Activated CD8-positive, alpha-beta memory T cell treated with anti-CD3 and anti-CD28 coated beads, Interleukin-2, amount 50 U/mL, for 48 hours (primary cell): ENCODE measurements at regions not wholly inside any gene's neighbourhood (a gene's known extent, or its start where the extent isn't known, plus 50 kb on each side); places are given as distances from the start of the nearest gene placed in this dataset.

Experiments used
- DNase-seq: peaks from one replicate; pipeline ENCODE4 v3.0.0-alpha.2; 2020

- no peak for DNase-seq
Observed at GRCh38 chr7:35384761-35385700, 131.1 kb upstream of the TBX20 start.

- DNase-seq, result no peak
Observed at GRCh38 chr7:35380739-35381224, 126.9 kb upstream of the TBX20 start.

GRCh38 chr7:35379481-35379880 is 125.6 kb upstream of the TBX20 start:
- DNase-seq, result no peak

GRCh38 chr7:35375516-35375915 is 121.6 kb upstream of the TBX20 start:
- DNase-seq, result no peak

GRCh38 chr7:35374858-35375257 is 121.0 kb upstream of the TBX20 start:
- DNase-seq, result no peak

- DNase-seq, result no peak
Observed at GRCh38 chr7:35371221-35371620, 117.3 kb upstream of the TBX20 start.

GRCh38 chr7:35370687-35371086 is 116.8 kb upstream of the TBX20 start:
- DNase-seq, result no peak

GRCh38 chr7:35366167-35367155 is 112.6 kb upstream of the TBX20 start:
- DNase-seq, result no peak

GRCh38 chr7:35365523-35365922 is 111.6 kb upstream of the TBX20 start:
- no peak for DNase-seq

GRCh38 chr7:35362341-35362740 is 108.4 kb upstream of the TBX20 start:
- DNase-seq, result no peak

GRCh38 chr7:35359423-35359822 is 105.5 kb upstream of the TBX20 start:
- DNase-seq, result no peak

GRCh38 chr7:35356495-35356894 is 102.6 kb upstream of the TBX20 start:
- no peak for DNase-seq

- no peak for DNase-seq
Observed at GRCh38 chr7:35355911-35356310, 102.0 kb upstream of the TBX20 start.

- no peak for DNase-seq
Observed at GRCh38 chr7:35355199-35355598, 101.3 kb upstream of the TBX20 start.

- DNase-seq, result no peak
Observed at GRCh38 chr7:35353481-35353880, 99.6 kb upstream of the TBX20 start.

- no peak for DNase-seq
Observed at GRCh38 chr7:35351466-35351865, 97.6 kb upstream of the TBX20 start.

- DNase-seq, result no peak
Observed at GRCh38 chr7:35348611-35349400, 94.9 kb upstream of the TBX20 start.

GRCh38 chr7:35342786-35343185 is 88.9 kb upstream of the TBX20 start:
- no peak for DNase-seq

- DNase-seq, result no peak
Observed at GRCh38 chr7:35339811-35340210, 85.9 kb upstream of the TBX20 start.

GRCh38 chr7:35336444-35336843 is 82.5 kb upstream of the TBX20 start:
- no peak for DNase-seq

GRCh38 chr7:35334506-35334905 is 80.6 kb upstream of the TBX20 start:
- DNase-seq, result no peak

- no peak for DNase-seq
Observed at GRCh38 chr7:35333265-35333664, 79.4 kb upstream of the TBX20 start.
